Hepatic stellate cell (primary cell): ENCODE measurements at regions not wholly inside any gene's neighbourhood (a gene's known extent, or its start where the extent isn't known, plus 50 kb on each side); places are given as distances from the start of the nearest gene placed in this dataset.
"Not testable (repeated sequence)": the region's sequence is repeated elsewhere in the genome, so short reads cannot be mapped to it uniquely, and the experiment has no call there.

Experiments
- DNase-seq: peaks from one replicate; pipeline ENCODE4 v3.0.0; 2011; ENCODE audit warnings: low spot score

- DNase-seq = no peak
These were observed 485.6 kb downstream of the TMX3 start for GRCh38 chr18:68229351-68229750.

- no peak for DNase-seq
These were observed 493.7 kb downstream of the TMX3 start for GRCh38 chr18:68221111-68221724.

GRCh38 chr18:68220458-68220857, 494.4 kb downstream of the TMX3 start:
- DNase-seq = no peak

GRCh38 chr18:68219872-68220271, 495.0 kb downstream of the TMX3 start:
- DNase-seq = no peak

GRCh38 chr18:68219274-68219673, 495.6 kb downstream of the TMX3 start:
- DNase-seq = no peak

GRCh38 chr18:68215931-68216330, 499.0 kb downstream of the TMX3 start:
- peak; percentile 19 for DNase-seq

- DNase-seq = no peak
These were observed 528.9 kb downstream of the TMX3 start for GRCh38 chr18:68186039-68186438.

- DNase-seq = no peak
These were observed 533.0 kb downstream of the TMX3 start for GRCh38 chr18:68181956-68182355.

GRCh38 chr18:68179811-68180210, 535.1 kb downstream of the TMX3 start:
- no peak for DNase-seq

- no peak for DNase-seq
These were observed 536.0 kb downstream of the TMX3 start for GRCh38 chr18:68178921-68179320.

- peak; percentile 53 for DNase-seq
These were observed 536.9 kb downstream of the TMX3 start for GRCh38 chr18:68177807-68178702.

GRCh38 chr18:68176901-68177300, 538.0 kb downstream of the TMX3 start:
- no peak for DNase-seq

- no peak for DNase-seq
These were observed 541.9 kb downstream of the TMX3 start for GRCh38 chr18:68172842-68173549.

- DNase-seq = no peak
These were observed 550.0 kb downstream of the TMX3 start for GRCh38 chr18:68164909-68165308.

- not testable (repeated sequence) for DNase-seq
These were observed 561.1 kb downstream of the TMX3 start for GRCh38 chr18:68153821-68154220.

GRCh38 chr18:68152770-68153169, 562.1 kb downstream of the TMX3 start:
- no peak for DNase-seq

- DNase-seq = no peak
These were observed 563.9 kb downstream of the TMX3 start for GRCh38 chr18:68150961-68151360.

- no peak for DNase-seq
These were observed 566.0 kb downstream of the TMX3 start for GRCh38 chr18:68148863-68149262.

- DNase-seq = no peak
These were observed 567.2 kb downstream of the TMX3 start for GRCh38 chr18:68147728-68148127.

- no peak for DNase-seq
These were observed 593.1 kb downstream of the TMX3 start for GRCh38 chr18:68121826-68122225.

- DNase-seq = no peak
These were observed 593.6 kb downstream of the TMX3 start for GRCh38 chr18:68121308-68121707.

- no peak for DNase-seq
These were observed 598.5 kb upstream of the DSEL start for GRCh38 chr18:68114989-68115388.

- DNase-seq = no peak
These were observed 587.5 kb upstream of the DSEL start for GRCh38 chr18:68104036-68104435.
